H1 (cell line): ENCODE measurements at regions not wholly inside any gene's neighbourhood (a gene's known extent, or its start where the extent isn't known, plus 50 kb on each side); places are given as distances from the start of the nearest gene placed in this dataset.
A peak's percentile ranks its signal among the peaks of the same experiment; 100 is the strongest.

ENCODE experiments used
- CTCF ChIA-PET: fragments of 300-600 bp; sonication (Branson Sonifier 250); formaldehyde crosslinking; loops from one replicate; lab custom pipeline; 2021; ENCODE audit not compliant: partially characterized antibody; lab: Charles Lee
- POLR2A ChIA-PET: fragments of 300-600 bp; sonication (Branson Sonifier 250); formaldehyde crosslinking; loops from one replicate; lab custom pipeline; 2021; ENCODE audit warnings: inconsistent platforms; ENCODE audit not compliant: partially characterized antibody; lab: Charles Lee
- DNase-seq, 2 experiments: peaks; one replicate each; pipeline versions ENCODE4 v3.0.0 to v3.0.0-alpha.2; 2010 to 2022; ENCODE audit warnings: low spot score in 2 of 2, low read depth in 1 of 2, mixed read lengths in 1 of 2
- FAIRE-seq: peaks from 2 replicates; lab custom pipeline; 2011; peaks lifted over from hg19 to GRCh38; lab: Jason Lieb, UNC
- H2AFZ ChIP-seq: 2 replicates; pipeline ENCODE4 v1.8.1; 2012; ENCODE audit warnings: low read length, inconsistent platforms
- H2AK5ac ChIP-seq: 2 replicates; pipeline ENCODE4 v1.6.1; 2013; ENCODE audit warnings: low read depth, low read length
- H2BK120ac ChIP-seq: replicated peaks from 2 replicates; pipeline ENCODE3; 2013; ENCODE audit warnings: low read depth, low read length, inconsistent platforms
- H2BK12ac ChIP-seq: 2 replicates; pipeline ENCODE4 v1.6.1; 2013; ENCODE audit warnings: low read depth, low read length
- H2BK15ac ChIP-seq: 2 replicates; pipeline ENCODE4 v1.6.1; 2013; ENCODE audit warnings: low read length
- H2BK20ac ChIP-seq: 2 replicates; pipeline ENCODE4 v1.6.1; 2013; ENCODE audit warnings: low read length
- H2BK5ac ChIP-seq: 2 replicates; pipeline ENCODE4 v1.6.1; 2013; ENCODE audit warnings: low read depth, low read length
- H3K14ac ChIP-seq: 2 replicates; pipeline ENCODE4 v1.6.1; 2013; ENCODE audit warnings: inconsistent platforms; ENCODE audit not compliant: insufficient read length
- H3K18ac ChIP-seq: 2 replicates; pipeline ENCODE4 v1.6.1; 2013; ENCODE audit warnings: low read length; ENCODE audit errors: extremely low read depth
- H3K23ac ChIP-seq: 2 replicates; pipeline ENCODE4 v1.6.1; 2013; ENCODE audit warnings: inconsistent platforms; ENCODE audit not compliant: insufficient read length
- H3K23me2 ChIP-seq: 2 replicates; pipeline ENCODE4 v1.6.1; 2013; ENCODE audit warnings: low read depth, low read length
- H3K27ac ChIP-seq: 2 replicates; pipeline ENCODE4 v1.6.1; 2011; ENCODE audit warnings: low read depth, low read length, inconsistent platforms
- H3K27me3 ChIP-seq, 4 experiments: replicated peaks in 1 of 4; 1 replicate in 1 of 4; 2 replicates in 3 of 4; pipeline versions ENCODE4 v1.6.1 to v1.8.1; 2011 to 2013; ENCODE audit warnings: low read length in 3 of 4, mild to moderate bottlenecking in 3 of 4, inconsistent platforms in 2 of 4, mixed read lengths in 2 of 4, moderate library complexity in 1 of 4; ENCODE audit not compliant: control insufficient read depth in 3 of 4, insufficient read depth in 3 of 4; ENCODE audit errors: extremely low read depth in 1 of 4
- H3K36me3 ChIP-seq, 4 experiments: 2 replicates each; pipeline versions ENCODE4 v1.6.1 to v1.8.1; 2011 to 2013; ENCODE audit warnings: mild to moderate bottlenecking in 4 of 4, low read length in 3 of 4, moderate library complexity in 2 of 4, control low read depth in 1 of 4, inconsistent platforms in 1 of 4; ENCODE audit not compliant: insufficient read depth in 4 of 4, control insufficient read depth in 2 of 4
- H3K4ac ChIP-seq: replicated peaks from 2 replicates; pipeline ENCODE3; 2013; ENCODE audit warnings: low read length, low read depth, mixed read lengths, inconsistent platforms; ENCODE audit not compliant: insufficient read length
- H3K4me1 ChIP-seq, 4 experiments: replicated peaks in 1 of 4; 1 replicate in 1 of 4; 2 replicates in 3 of 4; pipeline versions ENCODE4 v1.6.1 to v1.8.1; 2011 to 2013; ENCODE audit warnings: low read length in 3 of 4, inconsistent platforms in 2 of 4, mixed read lengths in 1 of 4; ENCODE audit not compliant: insufficient read depth in 4 of 4, control insufficient read depth in 3 of 4
- H3K4me2 ChIP-seq, 2 experiments: 2 replicates each; pipeline versions ENCODE4 v1.6.1 to v1.8.1; 2011 to 2013; ENCODE audit warnings: low read depth in 2 of 2, low read length in 2 of 2, control low read depth in 1 of 2, inconsistent platforms in 1 of 2, mild to moderate bottlenecking in 1 of 2; ENCODE audit not compliant: insufficient read depth in 1 of 2
- H3K4me3 ChIP-seq, 4 experiments: fragments of 200-600, 300-600 bp in 1 of 4; sonication (generic), shearing (Covaris generic), sonication (Bioruptor Twin) in 1 of 4; 2 replicates each; pipeline versions ENCODE4 v1.5.1 to v1.8.1; 2011 to 2016; ENCODE audit warnings: low read length in 4 of 4, low read depth in 3 of 4, control low read depth in 2 of 4, inconsistent platforms in 2 of 4, mild to moderate bottlenecking in 2 of 4, mixed read lengths in 1 of 4, moderate library complexity in 1 of 4; ENCODE audit not compliant: insufficient read depth in 2 of 4; ENCODE audit errors: extremely low read depth in 1 of 4
- H3K56ac ChIP-seq: replicated peaks from 2 replicates; pipeline ENCODE3; 2013; ENCODE audit warnings: low read depth, mild to moderate bottlenecking, mixed read lengths, low read length, inconsistent platforms; ENCODE audit not compliant: insufficient read length
- H3K79me1 ChIP-seq: 2 replicates; pipeline ENCODE4 v1.6.1; 2013; ENCODE audit warnings: low read depth, low read length, control low read depth
- H3K79me2 ChIP-seq, 2 experiments: 2 replicates each; pipeline versions ENCODE4 v1.6.1 to v1.8.1; 2012 to 2013; ENCODE audit warnings: low read length in 2 of 2, mild to moderate bottlenecking in 2 of 2, inconsistent platforms in 1 of 2; ENCODE audit not compliant: insufficient read depth in 2 of 2, control insufficient read depth in 1 of 2
- H3K9ac ChIP-seq, 4 experiments: replicated peaks in 1 of 4; 1 replicate in 1 of 4; 2 replicates in 3 of 4; pipeline versions ENCODE4 v1.6.1 to v1.8.1; 2011 to 2013; ENCODE audit warnings: low read depth in 3 of 4, low read length in 3 of 4, control low read depth in 2 of 4, mild to moderate bottlenecking in 2 of 4, moderate library complexity in 2 of 4, inconsistent platforms in 1 of 4; ENCODE audit errors: extremely low read depth in 1 of 4
- H3K9me3 ChIP-seq, 2 experiments: 2 replicates each; pipeline versions ENCODE4 v1.6.1 to v1.8.1; 2012 to 2013; ENCODE audit warnings: mild to moderate bottlenecking in 2 of 2, moderate library complexity in 2 of 2, control low read depth in 1 of 2, inconsistent platforms in 1 of 2, low read depth in 1 of 2, low read length in 1 of 2, mixed read lengths in 1 of 2; ENCODE audit not compliant: insufficient read depth in 2 of 2
- H4K20me1 ChIP-seq, 2 experiments: replicated peaks in 1 of 2; 2 replicates each; pipeline versions ENCODE3 to v1.8.1; 2011 to 2013; ENCODE audit warnings: inconsistent platforms in 2 of 2, low read length in 2 of 2, mild to moderate bottlenecking in 1 of 2; ENCODE audit not compliant: insufficient read depth in 2 of 2, control insufficient read depth in 1 of 2
- H4K5ac ChIP-seq: 2 replicates; pipeline ENCODE4 v1.6.1; 2013; ENCODE audit warnings: low read length, low read depth, mixed read lengths, inconsistent platforms; ENCODE audit not compliant: insufficient read length
- H4K8ac ChIP-seq: 2 replicates; pipeline ENCODE4 v1.8.0; 2013; ENCODE audit warnings: mild to moderate bottlenecking, moderate library complexity, low read length, inconsistent platforms; ENCODE audit not compliant: insufficient read depth; ENCODE audit errors: extremely low read depth
- H4K91ac ChIP-seq: replicated peaks from 2 replicates; pipeline ENCODE3; 2013; ENCODE audit warnings: low read length, mixed read lengths, inconsistent platforms; ENCODE audit not compliant: insufficient read length
- BRCA1 ChIP-seq: IDR thresholded peaks from 2 replicates; pipeline ENCODE4 v1.6.1; 2012; ENCODE audit warnings: low read depth, low read length, improper control_type of control experiment
- EZH2 ChIP-seq: fragments of 200-600 bp; sonication (generic); IDR thresholded peaks from 2 replicates; pipeline ENCODE4 v1.7.1; 2012; ENCODE audit warnings: low read depth, mild to moderate bottlenecking, moderate library complexity, low read length, inconsistent platforms; ENCODE audit not compliant: severe bottlenecking
- FOSL1 ChIP-seq: IDR thresholded peaks from 2 replicates; pipeline ENCODE4 v1.6.1; 2011; ENCODE audit warnings: mild to moderate bottlenecking, low read depth, low read length, moderate library complexity; ENCODE audit not compliant: insufficient read depth
- POLR2AphosphoS5 ChIP-seq: IDR thresholded peaks from 2 replicates; pipeline ENCODE4 v1.6.1; 2011; ENCODE audit warnings: low read depth, low read length
- RAD21 ChIP-seq, 2 experiments: IDR thresholded peaks in 1 of 2; conservative IDR thresholded peaks in 1 of 2; 2 replicates each; pipeline ENCODE4 v1.6.1; 2011; ENCODE audit warnings: low read depth in 2 of 2, low read length in 2 of 2, improper control_type of control experiment in 1 of 2, inconsistent platforms in 1 of 2, mild to moderate bottlenecking in 1 of 2, moderate library complexity in 1 of 2
- RBBP5 ChIP-seq: IDR thresholded peaks from 2 replicates; pipeline ENCODE4 v1.7.1; 2012; ENCODE audit warnings: low read depth, mild to moderate bottlenecking, inconsistent platforms, low read length, moderate library complexity, borderline replicate concordance
- RFX5 ChIP-seq: IDR thresholded peaks from 2 replicates; pipeline ENCODE4 v1.6.1; 2011; ENCODE audit warnings: low read depth, low read length, improper control_type of control experiment, borderline replicate concordance
- RNF2 ChIP-seq: fragments of 200-900, 300-1000 bp; sonication (generic); IDR thresholded peaks from 2 replicates; pipeline ENCODE4 v1.7.1; 2016; ENCODE audit warnings: borderline replicate concordance, low read depth, mild to moderate bottlenecking, antibody characterized with exemption, low read length; ENCODE audit not compliant: poor library complexity, severe bottlenecking; ENCODE audit errors: missing control alignments
- SIRT6 ChIP-seq: IDR thresholded peaks from one replicate; pipeline ENCODE4 v1.7.1; 2012; ENCODE audit warnings: low read length, inconsistent platforms
- WGBS, 2 experiments: shearing (Covaris generic) in 1 of 2; methylation state at CpG; one replicate each; pipeline versions ENCODE4 v1.1.6 to v1.1.7; 2013 to 2015; ENCODE audit warnings: low lambda C conversion rate in 2 of 2, mixed read lengths in 2 of 2, inconsistent platforms in 1 of 2, low coverage in 1 of 2, missing lambda C conversion rate in 1 of 2; ENCODE audit not compliant: insufficient replicate concordance in 2 of 2, insufficient coverage in 1 of 2, insufficient read length in 1 of 2; ENCODE audit errors: extremely low coverage in 1 of 2, missing lambda C conversion rate in 1 of 2; 5-methylcytosine and 5-hydroxymethylcytosine counted together
- TF ChIP-seq, protein P1 (sequence below): IDR thresholded peaks from 2 replicates; pipeline ENCODE4 v1.6.1; 2011; ENCODE audit warnings: low read depth, mild to moderate bottlenecking, low read length; ENCODE audit not compliant: insufficient read depth

DNA sequence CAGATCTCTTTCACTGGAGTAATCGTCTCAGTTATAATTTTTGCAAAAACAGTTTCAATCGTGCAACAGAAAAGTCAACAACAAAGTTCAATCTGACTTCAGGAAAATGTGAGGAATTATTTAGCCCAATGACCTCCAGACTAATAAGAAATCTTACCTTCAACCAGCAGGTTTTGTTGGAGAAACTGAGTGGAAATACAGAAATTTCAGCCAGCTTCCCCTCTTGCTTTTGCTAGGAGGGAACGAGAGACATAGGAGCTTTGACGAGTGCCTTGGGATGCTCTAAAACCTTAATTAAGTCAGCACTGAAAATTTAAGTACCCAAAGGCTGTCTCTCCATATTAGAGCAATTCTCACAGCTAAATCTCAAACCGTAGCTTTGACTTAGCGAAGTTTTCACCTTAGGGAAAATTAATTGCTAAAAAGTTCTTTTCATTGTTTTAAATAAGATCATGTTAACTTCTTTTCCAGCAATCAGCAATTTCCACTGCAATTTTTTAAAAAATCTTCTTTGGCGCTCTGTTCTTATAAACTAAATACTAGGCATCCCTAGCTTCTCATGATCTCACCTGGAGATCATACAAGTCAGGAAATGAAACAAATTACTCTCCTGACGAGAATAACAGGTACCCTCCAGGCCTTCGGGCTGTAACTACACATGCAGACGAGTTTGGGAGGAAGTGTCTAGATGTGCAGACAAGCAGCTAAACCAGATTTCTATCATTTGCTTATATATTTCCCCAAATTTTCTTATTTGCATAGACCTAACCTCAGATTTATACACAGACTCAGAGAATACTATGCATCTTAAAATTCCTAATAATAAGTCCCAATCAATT lies 250.2 kb downstream of the FAM43A start:
- Histone ChIP-seq H3K79me2 (no peaks in the 10 kb centered on the region), H4K5ac (no peak overlapping the region), H3K4me2 (no peak overlapping the region), H2AK5ac (no peak overlapping the region), H3K4me1 (no peaks in the 10 kb centered on the region), H3K9ac (no peak overlapping the region), H3K14ac (no peak overlapping the region), H3K79me1 (no peaks in the 10 kb centered on the region; the same call in 1 of the 2 replicates), H3K4ac (no peak overlapping the region), H2AFZ (no peak overlapping the region), H4K20me1 (no peaks in the 10 kb centered on the region), H3K36me3 (no peaks in the 10 kb centered on the region; a peak in 1 of 8 replicates), H3K23ac (no peak overlapping the region), H3K18ac (no peak overlapping the region), H2BK20ac (no peak overlapping the region), H3K27me3 (no peaks in the 10 kb centered on the region), H3K56ac (no peak overlapping the region), H3K4me3 (no peak overlapping the region), H3K23me2 (no peaks in the 10 kb centered on the region), H3K27ac (no peak overlapping the region), H2BK5ac (no peak overlapping the region), H2BK12ac (no peak overlapping the region), H2BK120ac (no peak overlapping the region), H4K8ac (no peak overlapping the region), H3K9me3 (peaks cover 7 to 16% of the 10 kb centered on the region in 2 experiments; a peak in 2 of 4 replicates), H2BK15ac (no peak overlapping the region), H4K91ac (no peak overlapping the region)
- peak in 1 of 2 experiments; percentile 1 for DNase-seq
- CTCF ChIA-PET = interaction anchor here (0.6 to 2.6 kb wide), 8 partner anchors 8 to 487 kb away, joined by 3 to 12 read pairs (median 4); partner anchors contain the start of gene LSG1
- POLR2A ChIA-PET = no interaction called here
- WGBS, 2 experiments = 84% methylated on average over 10 of the region's 10 CpGs; no CpG with 5 or more reads in 1 of the 2 experiments
- no peak for FAIRE-seq
- TF ChIP-seq SIRT6 = no peak
- TF ChIP-seq, protein P1, sequence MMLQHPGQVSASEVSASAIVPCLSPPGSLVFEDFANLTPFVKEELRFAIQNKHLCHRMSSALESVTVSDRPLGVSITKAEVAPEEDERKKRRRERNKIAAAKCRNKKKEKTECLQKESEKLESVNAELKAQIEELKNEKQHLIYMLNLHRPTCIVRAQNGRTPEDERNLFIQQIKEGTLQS = no peak
- TF ChIP-seq RAD21 (IDR thresholded peaks at IDR 0.05 in 1 of 2, conservative IDR thresholded peaks at IDR 0.05 in 1 of 2; ENCODE audit: low read depth in 2 of 2, low read length in 2 of 2) = no peak
- TF ChIP-seq RFX5 = no peak
- no peak for TF ChIP-seq EZH2
- no peak for TF ChIP-seq FOSL1
- TF ChIP-seq BRCA1 = no peak
- TF ChIP-seq RNF2 = no peak
- no peak for TF ChIP-seq POLR2AphosphoS5
- TF ChIP-seq RBBP5 = no peak
